Colonic mucosa (tissue), 4 donors: ENCODE measurements at regions not wholly inside any gene's neighbourhood (a gene's known extent, or its start where the extent isn't known, plus 50 kb on each side); places are given as distances from the start of the nearest gene placed in this dataset.

ENCODE experiments used
- DNase-seq: peaks from one replicate; pipeline ENCODE4 v3.0.0-alpha.2; 2020
- H3K27ac ChIP-seq: fragments of 200-600 bp; one replicate; pipeline ENCODE4 v1.8.0; 2021
- H3K27me3 ChIP-seq: fragments of 200-600 bp; one replicate; pipeline ENCODE4 v1.8.0; 2021
- H3K36me3 ChIP-seq: fragments of 200-600 bp; one replicate; pipeline ENCODE4 v1.8.0; 2021
- H3K4me1 ChIP-seq: fragments of 200-600 bp; one replicate; pipeline ENCODE4 v1.8.0; 2021; ENCODE audit warnings: mild to moderate bottlenecking
- H3K4me3 ChIP-seq: fragments of 200-600 bp; one replicate; pipeline ENCODE4 v1.8.0; 2021
- H3K9ac ChIP-seq, 2 donors: one replicate each; pipeline ENCODE4 v1.7.0; 2013; ENCODE audit warnings: control low read depth in 2 of 2, low read depth in 2 of 2, low read length in 2 of 2
- H3K9me3 ChIP-seq: fragments of 200-600 bp; one replicate; pipeline ENCODE4 v1.8.0; 2021
- CTCF ChIP-seq: fragments of 200-600 bp; IDR thresholded peaks from one replicate; pipeline ENCODE4 v1.8.0; 2022; ENCODE audit warnings: antibody characterized with exemption, mild to moderate bottlenecking
- intact Hi-C: fragments of 100-400 bp; cut with DNase I; formaldehyde crosslinking; loops from one replicate; pipeline ENCODE4 v1.14.1; 2022
- donor health status: healthy.
- donor health status: DM: no; HTN: no; CAD: no.
- donor health status: DM: no; HTN: no; CAD: no.

GRCh38 chr3:72344647-72345046, 503.6 kb downstream of the SHQ1 start:
- H3K4me1 ChIP-seq = peaks cover 3% of the 10 kb centered on the region
- no peak overlapping the region for H3K27ac ChIP-seq
- no peaks in the 10 kb centered on the region for H3K36me3 ChIP-seq
- no peak for DNase-seq
- intact Hi-C loops = no loop called here
- H3K27me3 ChIP-seq = no peaks in the 10 kb centered on the region
- no peak overlapping the region for H3K9ac ChIP-seq
- no peak for TF ChIP-seq CTCF
- no peak overlapping the region for H3K4me3 ChIP-seq
- no peaks in the 10 kb centered on the region for H3K9me3 ChIP-seq

- peaks cover 3% of the 10 kb centered on the region for H3K4me1 ChIP-seq
- no peaks in the 10 kb centered on the region for H3K9me3 ChIP-seq
- no peak for DNase-seq
- intact Hi-C loops = no loop called here
- H3K27ac ChIP-seq = no peak overlapping the region
- no peak overlapping the region for H3K4me3 ChIP-seq
- no peaks in the 10 kb centered on the region for H3K27me3 ChIP-seq
- H3K36me3 ChIP-seq = no peaks in the 10 kb centered on the region
- no peak overlapping the region for H3K9ac ChIP-seq
- no peak for TF ChIP-seq CTCF
Observed at GRCh38 chr3:72344236-72344635, 504.0 kb downstream of the SHQ1 start.

DNA sequence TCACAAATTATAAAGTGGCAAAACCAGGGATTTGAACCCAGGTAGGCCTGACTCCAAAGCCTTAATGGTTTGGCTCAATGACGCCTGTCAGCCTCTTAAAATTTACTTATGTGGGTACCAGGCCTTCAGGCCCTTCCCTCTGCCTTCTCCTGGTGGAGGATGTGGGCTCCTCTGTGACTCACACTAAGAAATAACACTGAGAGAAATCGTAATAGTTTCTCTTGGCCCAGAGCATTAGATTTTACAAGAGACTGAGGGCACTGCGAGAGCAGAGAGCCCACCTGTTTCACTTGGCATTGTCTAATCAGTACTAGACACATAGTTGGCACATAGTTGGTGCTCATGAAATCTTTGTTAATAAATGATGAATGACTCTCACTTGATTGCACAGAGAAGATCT, 505.2 kb downstream of the SHQ1 start:
- Histone ChIP-seq H3K9me3 (no peaks in the 10 kb centered on the region), H3K4me3 (no peak overlapping the region), H3K36me3 (no peaks in the 10 kb centered on the region), H3K4me1 (peaks cover 3% of the 10 kb centered on the region), H3K27ac (no peak overlapping the region), H3K9ac (no peak overlapping the region), H3K27me3 (no peaks in the 10 kb centered on the region)
- TF ChIP-seq CTCF = no peak
- DNase-seq = no peak
- intact Hi-C loops = no loop called here

GRCh38 chr3:72342450-72342849, 505.8 kb downstream of the SHQ1 start:
- no peak for DNase-seq
- H3K27me3 ChIP-seq = no peaks in the 10 kb centered on the region
- H3K4me3 ChIP-seq = no peak overlapping the region
- no peak overlapping the region for H3K27ac ChIP-seq
- no peak for TF ChIP-seq CTCF
- intact Hi-C loops = no loop called here
- H3K36me3 ChIP-seq = no peaks in the 10 kb centered on the region
- no peak overlapping the region for H3K9ac ChIP-seq
- no peaks in the 10 kb centered on the region for H3K4me1 ChIP-seq
- no peaks in the 10 kb centered on the region for H3K9me3 ChIP-seq

DNA sequence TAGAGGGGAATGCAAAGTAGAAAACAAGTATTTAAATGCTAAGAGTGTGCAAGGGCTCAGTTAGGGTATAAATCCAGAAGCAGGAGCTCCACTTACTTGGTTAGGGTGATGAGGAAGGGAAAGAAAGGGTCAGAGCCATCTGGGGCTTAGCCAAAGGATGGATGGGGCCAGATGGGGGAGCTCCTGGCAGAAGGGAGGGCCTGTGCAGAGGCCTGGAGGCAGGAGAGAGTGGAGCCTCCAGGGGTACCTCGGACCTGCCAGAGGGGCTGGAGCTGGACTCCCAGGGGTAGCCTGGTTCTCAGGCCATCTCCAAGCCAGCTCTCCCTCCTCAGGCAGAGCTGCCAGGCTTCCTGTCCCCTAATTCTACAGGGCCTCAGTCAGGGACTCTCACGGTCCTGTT, 506.3 kb downstream of the SHQ1 start:
- Histone ChIP-seq H3K27me3 (no peaks in the 10 kb centered on the region), H3K9me3 (no peaks in the 10 kb centered on the region), H3K27ac (no peak overlapping the region), H3K4me3 (no peak overlapping the region), H3K36me3 (no peaks in the 10 kb centered on the region), H3K9ac (no peak overlapping the region), H3K4me1 (peaks cover 3% of the 10 kb centered on the region)
- DNase-seq = no peak
- intact Hi-C loops = no loop called here
- no peak for TF ChIP-seq CTCF

GRCh38 chr3:72341380-72341770, 506.9 kb downstream of the SHQ1 start:
- no peaks in the 10 kb centered on the region for H3K36me3 ChIP-seq
- DNase-seq = no peak
- TF ChIP-seq CTCF = no peak
- intact Hi-C loops = no loop called here
- H3K4me1 ChIP-seq = peaks cover 3% of the 10 kb centered on the region
- H3K27ac ChIP-seq = no peak overlapping the region
- H3K4me3 ChIP-seq = no peak overlapping the region
- no peaks in the 10 kb centered on the region for H3K27me3 ChIP-seq
- H3K9me3 ChIP-seq = no peaks in the 10 kb centered on the region
- no peak overlapping the region for H3K9ac ChIP-seq
